HG03139 (cell line): ENCODE measurements at regions not wholly inside any gene's neighbourhood (a gene's known extent, or its start where the extent isn't known, plus 50 kb on each side); places are given as distances from the start of the nearest gene placed in this dataset.

Experiments used
- ATAC-seq: cut with Tn5 transposase; IDR thresholded peaks from one replicate; pipeline ENCODE4 v1.9.1; 2021; ENCODE audit not compliant: unreplicated experiment

DNA sequence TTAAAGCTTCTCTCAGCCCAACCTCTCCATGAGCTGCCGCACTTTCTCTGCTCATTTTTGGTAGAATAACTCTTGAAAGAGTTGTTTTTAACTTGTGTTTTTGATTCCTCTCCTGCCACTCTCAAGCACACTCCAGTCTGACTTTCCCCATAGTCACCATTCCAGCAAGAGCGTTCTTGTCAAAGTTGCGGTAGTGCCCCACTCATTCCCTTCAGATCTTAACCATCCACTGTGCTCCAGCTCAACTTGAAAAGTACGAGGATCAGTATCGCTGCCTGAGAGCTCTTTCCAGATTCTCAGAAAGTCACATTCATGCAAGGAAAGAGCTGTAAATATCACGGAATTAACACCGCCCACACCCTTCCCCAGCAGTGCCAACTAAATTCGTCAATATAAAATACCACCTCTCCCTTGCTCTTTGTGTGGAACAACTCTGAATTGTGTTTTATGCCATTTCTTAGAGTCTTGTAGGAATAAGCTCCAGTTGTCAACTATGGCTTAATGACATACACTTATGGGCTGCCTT, 59.7 kb upstream of the IL15 start:
- no peak for ATAC-seq

DNA sequence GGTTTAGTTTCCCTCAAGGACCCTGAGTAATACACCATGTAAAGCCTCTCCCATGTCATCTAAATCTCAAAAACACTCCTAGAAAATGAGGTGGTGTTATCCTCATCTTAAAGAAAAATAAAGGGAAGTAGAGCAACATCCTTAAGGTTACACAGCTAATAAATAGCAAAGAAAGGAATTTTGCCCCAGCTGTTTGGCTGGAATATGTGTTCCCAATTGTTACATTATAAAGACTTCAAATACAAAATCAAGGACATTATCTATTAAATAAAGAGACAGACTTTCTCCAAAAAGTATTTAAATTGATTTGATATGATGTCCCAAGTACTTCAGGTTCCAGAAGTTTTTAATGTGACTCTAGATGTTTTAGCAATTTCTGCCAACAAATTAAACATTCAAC, 57.9 kb upstream of the IL15 start:
- no peak for ATAC-seq

DNA sequence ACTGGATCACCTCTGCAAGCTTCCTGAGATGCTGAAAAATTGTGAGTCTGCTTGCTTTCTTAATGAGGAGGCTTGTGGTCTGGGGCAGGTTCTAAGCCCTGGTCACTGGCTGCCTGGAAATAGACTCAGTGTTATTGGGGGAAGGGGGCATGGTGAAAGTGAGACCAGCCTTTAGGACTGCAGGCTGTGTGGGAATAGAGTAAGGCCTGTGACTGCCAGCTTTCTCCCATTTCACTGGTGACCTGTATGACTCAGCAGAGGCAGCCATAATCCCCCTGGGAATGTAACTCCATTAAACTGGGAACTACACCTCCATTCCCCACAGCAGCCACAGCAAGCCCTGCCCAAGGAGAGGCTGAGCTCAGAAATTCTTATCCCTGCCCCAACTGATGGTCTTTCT, 55.9 kb upstream of the IL15 start:
- no peak for ATAC-seq
